Psoas muscle (tissue), 7 donors: ENCODE measurements at regions not wholly inside any gene's neighbourhood (a gene's known extent, or its start where the extent isn't known, plus 50 kb on each side); places are given as distances from the start of the nearest gene placed in this dataset.

ENCODE experiments used
- ATAC-seq, 4 donors: fragments of 200-7000 bp; cut with Tn5 transposase; one replicate each; pipeline ENCODE4 v1.9.1; 2020; ENCODE audit warnings: moderate library complexity in 3 of 4, mild to moderate bottlenecking in 2 of 4
- DNase-seq, 2 donors: peaks; one replicate each; pipeline ENCODE4 v3.0.0-alpha.2; 2020
- H3K27ac ChIP-seq: fragments of 200-600 bp; one replicate; pipeline ENCODE4 v1.8.0; 2022
- H3K27me3 ChIP-seq, 3 donors: fragments of 200-600 bp in 1 of 3; one replicate each; pipeline versions ENCODE4 v1.6.1 to v1.8.0; 2013 to 2022; ENCODE audit warnings: low read length in 2 of 3, mild to moderate bottlenecking in 2 of 3, moderate library complexity in 1 of 3; ENCODE audit not compliant: insufficient read depth in 3 of 3
- H3K36me3 ChIP-seq, 2 donors: fragments of 200-600 bp in 1 of 2; one replicate each; pipeline versions ENCODE4 v1.6.1 to v1.8.0; 2013 to 2022; ENCODE audit warnings: low read depth in 1 of 2, mild to moderate bottlenecking in 1 of 2, moderate library complexity in 1 of 2; ENCODE audit not compliant: insufficient read depth in 1 of 2
- H3K4me1 ChIP-seq: fragments of 200-600 bp; one replicate; pipeline ENCODE4 v1.8.0; 2022
- H3K4me3 ChIP-seq: fragments of 200-600 bp; one replicate; pipeline ENCODE4 v1.8.0; 2022; ENCODE audit warnings: mild to moderate bottlenecking
- H3K9me3 ChIP-seq: fragments of 200-600 bp; one replicate; pipeline ENCODE4 v1.8.0; 2022
- CTCF ChIP-seq: fragments of 200-600 bp; IDR thresholded peaks from one replicate; pipeline ENCODE4 v1.8.0; 2022; ENCODE audit warnings: antibody characterized with exemption
- WGBS, 3 donors: extraction: QIAGEN DNeasy Blood & Tissue Kit; methylation state at CpG; one replicate each; pipeline versions ENCODE4 v1.1.6 to v1.1.7; 2013; 5-methylcytosine and 5-hydroxymethylcytosine counted together
- intact Hi-C, 2 donors: fragments of 100-400 bp; cut with DNase I; formaldehyde crosslinking; loops; one replicate each; pipeline versions ENCODE4 v1.11.0 to v1.14.2; 2022
- donor health status: healthy with polysubstance abuse.
- donor health status: DM: no; HTN: no; CAD: no; lungs with moderate emphysema.
- donor health status: Bipolar disorder and iron deficiency.
- donor health status: healthy.
- donor health status: DM: yes; HTN: yes; CAD: no.
- donor health status: DM: no; HTN: no; CAD: no.
- donor health status: DM: yes; HTN: yes; CAD: no.

- no peak for DNase-seq
- Histone ChIP-seq H3K27ac (no peak overlapping the region), H3K9me3 (no peaks in the 10 kb centered on the region), H3K27me3 (no peaks in the 10 kb centered on the region), H3K36me3 (no peaks in the 10 kb centered on the region), H3K4me3 (no peak overlapping the region), H3K4me1 (peaks cover 9% of the 10 kb centered on the region)
- no peak for ATAC-seq
- no peak for TF ChIP-seq CTCF
- 68 to 86% (median 73%) methylated on average over 4 of the region's 4 CpGs for WGBS, 3 donors
- intact Hi-C loops: no loop called here
Observed at GRCh38 chr14:55777877-55778276, 197.9 kb downstream of the KTN1 start.

DNA sequence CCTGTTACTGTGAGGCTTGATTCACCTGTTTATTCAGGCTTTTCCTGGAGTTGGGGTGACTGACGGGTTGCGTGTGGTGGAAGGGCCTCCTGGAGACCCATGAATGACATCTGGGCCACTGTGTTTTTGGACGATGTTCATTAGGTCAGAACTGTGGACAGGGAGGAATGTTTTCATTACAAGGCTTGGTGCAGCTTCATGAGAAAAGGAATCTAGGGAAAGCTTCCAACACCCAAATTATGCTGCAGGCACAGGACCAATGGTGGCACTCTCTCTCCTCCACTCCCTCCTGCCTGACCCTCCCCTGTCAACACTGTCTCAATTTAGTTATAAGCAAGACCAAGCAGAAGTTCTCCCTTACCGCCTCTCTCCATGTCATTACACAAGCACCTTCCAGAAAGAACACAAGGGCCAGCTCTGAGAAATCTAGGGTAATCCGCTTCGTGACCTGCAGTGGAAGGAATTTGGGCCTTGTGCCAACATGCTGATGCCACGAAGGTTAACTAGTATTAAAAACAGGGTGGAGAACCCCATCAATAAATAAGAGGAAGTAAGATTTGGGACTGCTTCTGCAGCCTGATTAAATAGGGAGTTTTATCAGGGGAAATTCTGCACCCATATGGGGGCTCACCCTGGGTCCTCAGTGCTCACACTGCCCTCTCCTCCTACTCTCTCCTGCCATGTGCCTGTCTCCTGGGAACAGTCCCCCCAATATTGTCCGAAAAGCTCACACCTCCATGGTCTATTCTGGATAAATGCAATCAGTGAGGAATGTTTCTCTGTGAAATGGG lies 200.3 kb downstream of the KTN1 start:
- ATAC-seq (peak; percentile 60 to 93 (median 81)), DNase-seq (peak; percentile 21 to 54)
- H3K27ac ChIP-seq: no peak overlapping the region
- intact Hi-C loops: no loop called here
- H3K4me3 ChIP-seq: no peak overlapping the region
- 9 to 15% (median 13%) methylated on average over 8 of the region's 8 CpGs for WGBS, 3 donors
- H3K36me3 ChIP-seq: no peaks in the 10 kb centered on the region
- H3K27me3 ChIP-seq: no peaks in the 10 kb centered on the region
- peaks cover 9% of the 10 kb centered on the region for H3K4me1 ChIP-seq
- H3K9me3 ChIP-seq: no peaks in the 10 kb centered on the region
- no peak for TF ChIP-seq CTCF

- no peaks in the 10 kb centered on the region for H3K36me3 ChIP-seq
- intact Hi-C loops: no loop called here
- DNase-seq (no peak), ATAC-seq (no peak)
- H3K9me3 ChIP-seq: no peaks in the 10 kb centered on the region
- WGBS, 3 donors: 85 to 91% (median 88%) methylated on average over 5 of the region's 5 CpGs
- H3K27ac ChIP-seq: no peak overlapping the region
- no peaks in the 10 kb centered on the region for H3K27me3 ChIP-seq
- no peak overlapping the region for H3K4me3 ChIP-seq
- no peak for TF ChIP-seq CTCF
- peaks cover 9% of the 10 kb centered on the region for H3K4me1 ChIP-seq
Observed at GRCh38 chr14:55781046-55781445, 201.0 kb downstream of the KTN1 start.

- no peaks in the 10 kb centered on the region for H3K36me3 ChIP-seq
- no peak overlapping the region for H3K27ac ChIP-seq
- H3K4me3 ChIP-seq: no peak overlapping the region
- intact Hi-C loops: no loop called here
- peaks cover 9% of the 10 kb centered on the region for H3K4me1 ChIP-seq
- no peaks in the 10 kb centered on the region for H3K9me3 ChIP-seq
- DNase-seq (no peak), ATAC-seq (no peak)
- H3K27me3 ChIP-seq: no peaks in the 10 kb centered on the region
- no peak for TF ChIP-seq CTCF
Observed at GRCh38 chr14:55782166-55782565, 202.2 kb downstream of the KTN1 start.

- H3K36me3 ChIP-seq: no peaks in the 10 kb centered on the region
- no peak for ATAC-seq
- intact Hi-C loops: no loop called here
- 91 to 99% (median 93%) methylated on average over 2 of the region's 2 CpGs for WGBS, 3 donors
- no peaks in the 10 kb centered on the region for H3K9me3 ChIP-seq
- DNase-seq: no peak
- no peak overlapping the region for H3K4me3 ChIP-seq
- no peaks in the 10 kb centered on the region for H3K27me3 ChIP-seq
- H3K27ac ChIP-seq: no peak overlapping the region
- no peak for TF ChIP-seq CTCF
- H3K4me1 ChIP-seq: no peaks in the 10 kb centered on the region
Observed at GRCh38 chr14:55789406-55789805, 209.4 kb downstream of the KTN1 start.
